HepG2 (cell line): ENCODE measurements at regions not wholly inside any gene's neighbourhood (a gene's known extent, or its start where the extent isn't known, plus 50 kb on each side); places are given as distances from the start of the nearest gene placed in this dataset.

Source experiments
- ATAC-seq: fragments of 200-7000 bp; cut with Tn5 transposase; 3 replicates; pipeline ENCODE4 v1.9.1; 2020; ENCODE audit warnings: mild to moderate bottlenecking, moderate library complexity
- BruUV-seq: library from RNA; stranded (reverse); fragments of 400-500 nt; replicated peaks from 2 replicates; lab custom pipeline; 2021; lab: Mats Ljungman, UMichigan
- CTCF ChIA-PET: fragments of 300-600 bp; formaldehyde crosslinking; extraction: SDS; loops from one replicate; lab custom pipeline; 2021; ENCODE audit warnings: low total read pairs, inconsistent platforms, low intra/inter-chr PET ratio; lab: Yijun Ruan, JAX
- POLR2A ChIA-PET: fragments of 350-600 bp; sonication (Branson Sonifier 250); formaldehyde crosslinking; loops from one replicate; lab custom pipeline; 2020; ENCODE audit warnings: antibody characterized with exemption, inconsistent platforms; lab: Yijun Ruan, JAX
- DNase-seq: peaks from one replicate; pipeline ENCODE4 v3.0.0-alpha.2; 2015; ENCODE audit warnings: low spot score
- FAIRE-seq: peaks from 3 replicates; lab custom pipeline; 2011; peaks lifted over from hg19 to GRCh38; lab: Jason Lieb, UNC
- H2AFZ ChIP-seq: one replicate; pipeline ENCODE4 v1.6.1; 2011; ENCODE audit warnings: low read length, inconsistent platforms
- H3K27ac ChIP-seq: fragments of 300-600 bp; 3 replicates; pipeline ENCODE4 v1.8.0; 2011; ENCODE audit warnings: mixed run types, mild to moderate bottlenecking, mixed read lengths, low read length, inconsistent platforms; ENCODE audit not compliant: insufficient read depth; ENCODE audit errors: extremely low read length
- H3K27me3 ChIP-seq, 2 experiments: fragments of 200-600 bp in 1 of 2; 2 replicates in 1 of 2; 3 replicates in 1 of 2; pipeline versions ENCODE4 v1.6.0 to v1.8.0; 2011; ENCODE audit warnings: low read length in 2 of 2, mild to moderate bottlenecking in 2 of 2, moderate library complexity in 2 of 2, inconsistent platforms in 1 of 2; ENCODE audit not compliant: insufficient read depth in 2 of 2, control insufficient read depth in 1 of 2
- H3K36me3 ChIP-seq, 2 experiments: fragments of 200-600 bp in 1 of 2; replicated peaks in 1 of 2; 2 replicates in 1 of 2; 3 replicates in 1 of 2; pipeline versions ENCODE4 v1.5.1 to v1.8.0; 2011; ENCODE audit warnings: low read length in 2 of 2, inconsistent platforms in 1 of 2; ENCODE audit not compliant: insufficient read depth in 2 of 2, control insufficient read depth in 1 of 2
- H3K4me1 ChIP-seq: 2 replicates; pipeline ENCODE4 v1.5.1; 2012; ENCODE audit warnings: low read length, inconsistent platforms; ENCODE audit not compliant: insufficient read depth
- H3K4me2 ChIP-seq: 2 replicates; pipeline ENCODE4 v1.6.0; 2011; ENCODE audit warnings: low read depth, low read length, inconsistent platforms
- H3K4me3 ChIP-seq, 3 experiments: fragments of 200-600 bp in 1 of 3; sonication (generic), shearing (Covaris generic) in 1 of 3; replicated peaks in 1 of 3; 2 replicates each; pipeline ENCODE4 v1.5.1; 2011 to 2016; ENCODE audit warnings: low read length in 3 of 3, inconsistent platforms in 2 of 3, low read depth in 2 of 3, mild to moderate bottlenecking in 2 of 3, control low read depth in 1 of 3, mixed read lengths in 1 of 3; ENCODE audit not compliant: insufficient read depth in 1 of 3
- H3K79me2 ChIP-seq: one replicate; pipeline ENCODE4 v1.6.1; 2011; ENCODE audit warnings: low read length, inconsistent platforms; ENCODE audit not compliant: insufficient read depth
- H3K9ac ChIP-seq: 2 replicates; pipeline ENCODE4 v1.6.0; 2011; ENCODE audit warnings: mild to moderate bottlenecking, low read depth, low read length, inconsistent platforms; ENCODE audit not compliant: insufficient read depth
- H3K9me3 ChIP-seq: 2 replicates; pipeline ENCODE4 v1.5.1; 2012; ENCODE audit warnings: mild to moderate bottlenecking, low read length
- H4K20me1 ChIP-seq: 2 replicates; pipeline ENCODE4 v1.6.0; 2011; ENCODE audit warnings: inconsistent platforms, mild to moderate bottlenecking, low read length, moderate library complexity; ENCODE audit not compliant: insufficient read depth
- GPN1 ChIP-seq: sonication (generic); formaldehyde crosslinking; IDR thresholded peaks from 2 replicates; pipeline ENCODE4 v1.5.1; 2020; ENCODE audit warnings: missing genetic modification reagents, borderline replicate concordance
- TBL1XR1 ChIP-seq: fragments of 150-350 bp; IDR thresholded peaks from 2 replicates; pipeline ENCODE4 v1.6.1; 2014; ENCODE audit warnings: borderline replicate concordance, low read length; ENCODE audit not compliant: partially characterized antibody
- ZKSCAN5 ChIP-seq: sonication (generic); formaldehyde crosslinking; IDR thresholded peaks from 2 replicates; pipeline ENCODE4 v1.5.1; 2020; ENCODE audit warnings: mild to moderate bottlenecking, missing genetic modification reagents
- WGBS: methylation state at CpG from one replicate; pipeline ENCODE4 v1.1.6; 2017; ENCODE audit warnings: low lambda C conversion rate; 5-methylcytosine and 5-hydroxymethylcytosine counted together
- in situ Hi-C: cut with HindIII; loops from 2 replicates; pipeline ENCODE4 v1.10.0; 2017; ENCODE audit warnings: low pct_unique_long_range_greater_than_20kb; ENCODE audit not compliant: extremely low pct_ligation_motif_present
- intact Hi-C: fragments of 100-400 bp; cut with micrococcal nuclease; formaldehyde crosslinking; loops from one replicate; pipeline ENCODE4 v1.10.0; 2022; ENCODE audit not compliant: unreplicated experiment

DNA sequence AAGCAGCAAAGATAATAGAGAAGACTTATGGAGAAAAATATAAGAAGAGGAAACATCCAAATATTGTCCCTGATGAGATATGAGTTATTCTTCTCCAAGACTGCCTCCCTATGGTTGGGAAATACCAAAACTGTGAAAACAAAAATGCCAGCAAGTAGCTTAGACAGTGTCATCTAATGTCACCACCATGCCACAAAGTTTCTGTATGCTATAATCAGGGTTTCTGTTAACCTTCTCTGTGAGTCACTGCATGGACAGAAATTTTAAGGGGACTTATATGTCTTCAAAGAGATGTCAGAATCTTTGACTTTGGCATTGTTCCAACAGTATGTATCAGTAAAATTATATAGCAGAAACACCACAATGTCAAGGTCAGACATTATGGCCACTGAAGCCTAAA, 222.6 kb downstream of the KDM5D start:
- no peaks in the 10 kb centered on the region for H4K20me1 ChIP-seq
- H3K4me3 ChIP-seq, result no peak overlapping the region
- ChIA-PET CTCF (no interaction called here), POLR2A (no interaction called here)
- H3K36me3 ChIP-seq, result no peaks in the 10 kb centered on the region
- no peak overlapping the region for H2AFZ ChIP-seq
- no peak overlapping the region for H3K9ac ChIP-seq
- intact Hi-C loops (no loop called here), in situ Hi-C loops (no loop called here)
- TF ChIP-seq ZKSCAN5, result no peak
- no peak overlapping the region for H3K27ac ChIP-seq
- no TSS peak for BruUV-seq
- FAIRE-seq, result no peak
- no peaks in the 10 kb centered on the region for H3K27me3 ChIP-seq
- H3K79me2 ChIP-seq, result no peaks in the 10 kb centered on the region
- DNase-seq, result no peak
- no peaks in the 10 kb centered on the region for H3K9me3 ChIP-seq
- ATAC-seq, result no peak
- H3K4me2 ChIP-seq, result no peak overlapping the region
- H3K4me1 ChIP-seq, result no peaks in the 10 kb centered on the region

GRCh38 chrY:19503092-19503449, 241.5 kb downstream of the KDM5D start:
- Histone ChIP-seq H3K4me1 (no peaks in the 10 kb centered on the region), H3K27ac (no peak overlapping the region), H3K27me3 (no peaks in the 10 kb centered on the region), H4K20me1 (no peaks in the 10 kb centered on the region), H3K36me3 (no peaks in the 10 kb centered on the region)
- CTCF ChIA-PET, result no interaction called here
- 82% methylated on average over 14 of the region's 15 CpGs for WGBS
- TF ChIP-seq GPN1 (CRISPR knock-in tag), result no peak
- TF ChIP-seq TBL1XR1, result no peak
- TF ChIP-seq, all 625 proteins: peak for 0
- no peak for ATAC-seq
- no peak for FAIRE-seq
- H3K9ac ChIP-seq, result no peak overlapping the region
- intact Hi-C loops, result no loop called here
- no peak overlapping the region for H2AFZ ChIP-seq
- DNase-seq, result no peak
- H3K4me3 ChIP-seq, result no peak overlapping the region
- no peaks in the 10 kb centered on the region for H3K79me2 ChIP-seq
- BruUV-seq, result no TSS peak
- H3K9me3 ChIP-seq, result no peaks in the 10 kb centered on the region
- POLR2A ChIA-PET, result no interaction called here
- in situ Hi-C loops, result no loop called here
- H3K4me2 ChIP-seq, result no peak overlapping the region
